SK-N-SH (cell line): ENCODE measurements at regions not wholly inside any gene's neighbourhood (a gene's known extent, or its start where the extent isn't known, plus 50 kb on each side); places are given as distances from the start of the nearest gene placed in this dataset.

Experiments used
- CTCF ChIA-PET: fragments of 300-600, 350-600 bp; formaldehyde crosslinking; extraction: SDS; loops from one replicate; lab custom pipeline; 2021; lab: Yijun Ruan, JAX
- POLR2A ChIA-PET: fragments of 350-600 bp; sonication (Branson Sonifier 250); formaldehyde crosslinking; extraction: SDS; loops from one replicate; lab custom pipeline; 2020; ENCODE audit warnings: antibody characterized with exemption, inconsistent platforms; lab: Yijun Ruan, JAX
- DNase-seq: peaks from one replicate; pipeline ENCODE4 v3.0.0; 2012
- H2AFZ ChIP-seq: fragments of 200-600 bp; sonication (generic); 2 replicates; pipeline ENCODE4 v1.8.1; 2016; ENCODE audit warnings: antibody characterized with exemption, mild to moderate bottlenecking, low read depth
- H3F3A ChIP-seq: fragments of 200-600 bp; sonication (generic); replicated peaks from 2 replicates; pipeline ENCODE3; 2016; ENCODE audit warnings: antibody characterized with exemption, mild to moderate bottlenecking; ENCODE audit not compliant: insufficient read depth
- H3K27ac ChIP-seq, 2 experiments: fragments of 200-500 bp in 1 of 2; fragments of 200-600 bp in 1 of 2; sonication (Bioruptor generic) in 1 of 2; sonication (generic), shearing (Covaris generic) in 1 of 2; 2 replicates each; pipeline versions ENCODE4 v1.5.1 to v1.6.1; 2014 to 2016; ENCODE audit warnings: low read depth in 2 of 2, inconsistent platforms in 1 of 2, low read length in 1 of 2, mild to moderate bottlenecking in 1 of 2, mixed read lengths in 1 of 2
- H3K27me3 ChIP-seq: fragments of 200-600 bp; sonication (generic), shearing (Covaris generic); 2 replicates; pipeline ENCODE4 v1.6.1; 2016; ENCODE audit warnings: mixed run types; ENCODE audit not compliant: insufficient read depth
- H3K36me3 ChIP-seq, 2 experiments: fragments of 200-500 bp in 1 of 2; fragments of 200-600 bp in 1 of 2; sonication (Bioruptor generic) in 1 of 2; sonication (generic) in 1 of 2; replicated peaks in 1 of 2; 2 replicates each; pipeline versions ENCODE3 to v1.5.1; 2014 to 2016; ENCODE audit warnings: low read length in 1 of 2, mild to moderate bottlenecking in 1 of 2; ENCODE audit not compliant: insufficient read depth in 2 of 2, control insufficient read depth in 1 of 2
- H3K4me1 ChIP-seq, 2 experiments: fragments of 200-500 bp in 1 of 2; fragments of 200-600 bp in 1 of 2; sonication (Bioruptor generic) in 1 of 2; sonication (generic), shearing (Covaris generic) in 1 of 2; 2 replicates each; pipeline versions ENCODE4 v1.5.1 to v1.6.1; 2014 to 2016; ENCODE audit warnings: low read depth in 1 of 2, low read length in 1 of 2, mixed run types in 1 of 2; ENCODE audit not compliant: insufficient read depth in 2 of 2, control insufficient read depth in 1 of 2
- H3K4me2 ChIP-seq: fragments of 200-600 bp; sonication (generic), shearing (Covaris generic); 2 replicates; pipeline ENCODE4 v1.6.1; 2017; ENCODE audit warnings: mixed run types
- H3K4me3 ChIP-seq, 2 experiments: fragments of 200-500 bp in 1 of 2; fragments of 200-600 bp in 1 of 2; sonication (Bioruptor generic) in 1 of 2; sonication (generic), shearing (Covaris generic) in 1 of 2; 2 replicates each; pipeline versions ENCODE4 v1.5.1 to v1.8.1; 2014 to 2016; ENCODE audit warnings: low read depth in 2 of 2, inconsistent platforms in 1 of 2, low read length in 1 of 2, mild to moderate bottlenecking in 1 of 2, mixed read lengths in 1 of 2, moderate library complexity in 1 of 2
- H3K79me2 ChIP-seq: fragments of 200-600 bp; sonication (generic); 2 replicates; pipeline ENCODE4 v1.8.1; 2017; ENCODE audit warnings: mild to moderate bottlenecking; ENCODE audit not compliant: insufficient read depth
- H3K9ac ChIP-seq: fragments of 200-600 bp; sonication (generic); 2 replicates; pipeline ENCODE4 v1.6.1; 2017; ENCODE audit warnings: mixed run types
- H3K9me2 ChIP-seq: fragments of 200-600 bp; sonication (generic); 2 replicates; pipeline ENCODE4 v1.6.1; 2017; ENCODE audit warnings: mixed run types
- H3K9me3 ChIP-seq: fragments of 200-600 bp; sonication (generic); 2 replicates; pipeline ENCODE4 v1.6.1; 2017; ENCODE audit warnings: mixed run types, mild to moderate bottlenecking, moderate library complexity
- H4K20me1 ChIP-seq: fragments of 200-600 bp; sonication (generic); 2 replicates; pipeline ENCODE4 v1.6.1; 2017; ENCODE audit warnings: mild to moderate bottlenecking, mixed run types; ENCODE audit not compliant: insufficient read depth
- CHD2 ChIP-seq: fragments of 150-350 bp; IDR thresholded peaks from 2 replicates; pipeline ENCODE4 v1.6.1; 2018; ENCODE audit warnings: low read length; ENCODE audit not compliant: partially characterized antibody
- ELF1 ChIP-seq: IDR thresholded peaks from 2 replicates; pipeline ENCODE4 v1.4.0; 2012
- EP300 ChIP-seq, 2 experiments: IDR thresholded peaks; 2 replicates each; pipeline versions ENCODE4 v1.4.0 to v1.6.1; 2012; ENCODE audit warnings: borderline replicate concordance in 1 of 2, low read depth in 1 of 2, low read length in 1 of 2
- GABPA ChIP-seq: IDR thresholded peaks from 2 replicates; pipeline ENCODE4 v1.4.0; 2012; ENCODE audit warnings: low read depth, mild to moderate bottlenecking
- POLR2AphosphoS5 ChIP-seq: IDR thresholded peaks from 2 replicates; pipeline ENCODE4 v1.6.1; 2012; ENCODE audit warnings: low read depth, low read length
- RCOR1 ChIP-seq: fragments of 150-350 bp; IDR thresholded peaks from 2 replicates; pipeline ENCODE4 v1.6.1; 2017; ENCODE audit warnings: antibody characterized with exemption, low read length
- WGBS: methylation state at CpG from one replicate; pipeline ENCODE4 v1.1.6; 2017; ENCODE audit warnings: low lambda C conversion rate; 5-methylcytosine and 5-hydroxymethylcytosine counted together
- TF ChIP-seq, protein P1 (sequence below): IDR thresholded peaks from 2 replicates; pipeline ENCODE4 v1.4.0; 2012; ENCODE audit warnings: low read depth, borderline replicate concordance
- TF ChIP-seq, protein P2 (sequence below): fragments of 150-350 bp; IDR thresholded peaks from 2 replicates; pipeline ENCODE4 v1.6.1; 2016; ENCODE audit warnings: mild to moderate bottlenecking, low read depth, low read length
- TF ChIP-seq, protein P3 (sequence below): fragments of 200-600 bp; sonication (generic); IDR thresholded peaks from 2 replicates; pipeline ENCODE4 v1.6.1; 2017; ENCODE audit warnings: antibody characterized with exemption, mild to moderate bottlenecking, moderate library complexity

DNA sequence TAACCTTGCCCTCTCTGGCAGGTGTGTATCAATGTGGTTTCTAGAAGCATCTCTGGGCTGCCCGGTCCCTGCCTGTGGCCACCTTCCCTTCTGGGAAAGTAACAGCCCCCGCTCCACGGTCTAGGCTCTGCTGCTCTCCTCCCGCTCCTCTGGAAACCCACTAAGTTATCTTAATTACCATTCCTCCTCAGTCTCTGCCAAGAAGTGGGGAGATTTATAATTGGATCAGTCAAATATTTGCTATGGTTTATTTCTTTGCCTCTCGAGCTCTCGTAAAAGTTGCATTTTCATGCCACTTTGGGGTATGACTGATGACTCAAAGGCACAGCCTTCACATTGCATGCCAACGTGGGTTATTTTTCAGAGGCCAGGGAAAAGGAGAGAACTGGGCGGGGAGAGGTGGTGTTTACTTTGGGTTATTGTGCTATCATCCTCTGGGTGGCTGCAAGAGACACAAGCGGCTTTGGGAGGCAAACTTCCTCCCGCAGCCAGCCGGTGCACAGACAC lies 205.3 kb upstream of the WWC1 start:
- 45% methylated on average over 11 of the region's 11 CpGs for WGBS

DNA sequence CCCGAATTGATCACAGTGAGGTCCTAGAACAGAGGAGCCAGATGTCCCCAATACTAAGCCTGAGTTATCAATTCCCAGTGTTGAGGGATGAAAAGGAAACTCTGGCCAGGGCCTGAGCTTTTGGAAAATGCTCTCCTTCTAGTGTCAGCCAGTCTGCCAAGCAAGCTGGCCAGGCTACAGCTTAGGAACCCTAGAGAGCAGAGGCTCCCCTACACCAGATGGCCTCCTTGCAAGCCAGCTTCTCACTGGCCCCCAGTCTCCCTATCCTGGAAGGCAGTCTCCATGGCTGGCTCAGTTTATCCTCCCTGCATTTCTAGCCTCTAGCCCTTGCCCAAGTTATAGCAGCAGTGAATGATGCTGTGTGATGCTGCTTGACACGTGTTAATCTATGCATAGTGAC lies 204.7 kb upstream of the WWC1 start:
- no peak for DNase-seq
- Histone ChIP-seq H3K27ac (no peak overlapping the region), H4K20me1 (no peaks in the 10 kb centered on the region), H3F3A (no peaks in the 10 kb centered on the region), H3K4me2 (no peak overlapping the region), H3K9ac (no peak overlapping the region), H3K4me3 (no peak overlapping the region), H3K9me3 (no peaks in the 10 kb centered on the region), H3K4me1 (peaks cover 0 to 13% of the 10 kb centered on the region in 2 experiments; a peak in 2 of 4 replicates), H3K36me3 (no peaks in the 10 kb centered on the region), H2AFZ (no peak overlapping the region), H3K79me2 (no peaks in the 10 kb centered on the region), H3K27me3 (no peaks in the 10 kb centered on the region), H3K9me2 (no peaks in the 10 kb centered on the region)
- ChIA-PET CTCF (interaction anchor here (0.9 to 3.2 kb wide), 3 partner anchors 9 to 48 kb away, joined by 3 to 17 read pairs (median 3); no protein-coding TSS in a partner anchor), POLR2A (no interaction called here)
- TF ChIP-seq ELF1 = no peak
- WGBS = 50% methylated on average over 2 of the region's 2 CpGs

More for the DNA sequence above, 205.3 kb upstream of the WWC1 start:
- Histone ChIP-seq H3K79me2 (no peaks in the 10 kb centered on the region), H3K4me3 (no peak overlapping the region), H3K9me3 (no peaks in the 10 kb centered on the region), H3F3A (no peaks in the 10 kb centered on the region), H3K9me2 (no peaks in the 10 kb centered on the region), H3K4me2 (no peak overlapping the region), H3K27me3 (no peaks in the 10 kb centered on the region), H3K4me1 (peaks cover 0 to 13% of the 10 kb centered on the region in 2 experiments; a peak in 2 of 4 replicates), H3K36me3 (no peaks in the 10 kb centered on the region), H3K27ac (no peak overlapping the region), H4K20me1 (no peaks in the 10 kb centered on the region), H3K9ac (no peak overlapping the region), H2AFZ (no peak overlapping the region)
- ChIA-PET POLR2A (interaction anchor here (0.6 kb wide), 1 partner anchor 625 kb away, joined by 5 read pairs; no protein-coding TSS in a partner anchor), CTCF (interaction anchor here (0.9 to 3.2 kb wide), 4 partner anchors 9 to 156 kb away, joined by 3 to 17 read pairs (median 3); no protein-coding TSS in a partner anchor)
- no peak for DNase-seq
- TF ChIP-seq RCOR1 (no peak), POLR2AphosphoS5 (no peak), CHD2 (no peak), ELF1 (no peak), EP300 (IDR thresholded peaks at IDR 0.05; ENCODE audit: borderline replicate concordance in 1 of 2, low read depth in 1 of 2, low read length in 1 of 2) (no peak), GABPA (no peak)
- TF ChIP-seq, protein P1, sequence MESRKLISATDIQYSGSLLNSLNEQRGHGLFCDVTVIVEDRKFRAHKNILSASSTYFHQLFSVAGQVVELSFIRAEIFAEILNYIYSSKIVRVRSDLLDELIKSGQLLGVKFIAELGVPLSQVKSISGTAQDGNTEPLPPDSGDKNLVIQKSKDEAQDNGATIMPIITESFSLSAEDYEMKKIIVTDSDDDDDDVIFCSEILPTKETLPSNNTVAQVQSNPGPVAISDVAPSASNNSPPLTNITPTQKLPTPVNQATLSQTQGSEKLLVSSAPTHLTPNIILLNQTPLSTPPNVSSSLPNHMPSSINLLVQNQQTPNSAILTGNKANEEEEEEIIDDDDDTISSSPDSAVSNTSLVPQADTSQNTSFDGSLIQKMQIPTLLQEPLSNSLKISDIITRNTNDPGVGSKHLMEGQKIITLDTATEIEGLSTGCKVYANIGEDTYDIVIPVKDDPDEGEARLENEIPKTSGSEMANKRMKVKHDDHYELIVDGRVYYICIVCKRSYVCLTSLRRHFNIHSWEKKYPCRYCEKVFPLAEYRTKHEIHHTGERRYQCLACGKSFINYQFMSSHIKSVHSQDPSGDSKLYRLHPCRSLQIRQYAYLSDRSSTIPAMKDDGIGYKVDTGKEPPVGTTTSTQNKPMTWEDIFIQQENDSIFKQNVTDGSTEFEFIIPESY = no peak
- TF ChIP-seq, protein P2, sequence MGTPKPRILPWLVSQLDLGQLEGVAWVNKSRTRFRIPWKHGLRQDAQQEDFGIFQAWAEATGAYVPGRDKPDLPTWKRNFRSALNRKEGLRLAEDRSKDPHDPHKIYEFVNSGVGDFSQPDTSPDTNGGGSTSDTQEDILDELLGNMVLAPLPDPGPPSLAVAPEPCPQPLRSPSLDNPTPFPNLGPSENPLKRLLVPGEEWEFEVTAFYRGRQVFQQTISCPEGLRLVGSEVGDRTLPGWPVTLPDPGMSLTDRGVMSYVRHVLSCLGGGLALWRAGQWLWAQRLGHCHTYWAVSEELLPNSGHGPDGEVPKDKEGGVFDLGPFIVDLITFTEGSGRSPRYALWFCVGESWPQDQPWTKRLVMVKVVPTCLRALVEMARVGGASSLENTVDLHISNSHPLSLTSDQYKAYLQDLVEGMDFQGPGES = no peak
- TF ChIP-seq, protein P3, sequence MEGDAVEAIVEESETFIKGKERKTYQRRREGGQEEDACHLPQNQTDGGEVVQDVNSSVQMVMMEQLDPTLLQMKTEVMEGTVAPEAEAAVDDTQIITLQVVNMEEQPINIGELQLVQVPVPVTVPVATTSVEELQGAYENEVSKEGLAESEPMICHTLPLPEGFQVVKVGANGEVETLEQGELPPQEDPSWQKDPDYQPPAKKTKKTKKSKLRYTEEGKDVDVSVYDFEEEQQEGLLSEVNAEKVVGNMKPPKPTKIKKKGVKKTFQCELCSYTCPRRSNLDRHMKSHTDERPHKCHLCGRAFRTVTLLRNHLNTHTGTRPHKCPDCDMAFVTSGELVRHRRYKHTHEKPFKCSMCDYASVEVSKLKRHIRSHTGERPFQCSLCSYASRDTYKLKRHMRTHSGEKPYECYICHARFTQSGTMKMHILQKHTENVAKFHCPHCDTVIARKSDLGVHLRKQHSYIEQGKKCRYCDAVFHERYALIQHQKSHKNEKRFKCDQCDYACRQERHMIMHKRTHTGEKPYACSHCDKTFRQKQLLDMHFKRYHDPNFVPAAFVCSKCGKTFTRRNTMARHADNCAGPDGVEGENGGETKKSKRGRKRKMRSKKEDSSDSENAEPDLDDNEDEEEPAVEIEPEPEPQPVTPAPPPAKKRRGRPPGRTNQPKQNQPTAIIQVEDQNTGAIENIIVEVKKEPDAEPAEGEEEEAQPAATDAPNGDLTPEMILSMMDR = no peak
